ENCODE measurements at regions not wholly inside any gene's neighbourhood (a gene's known extent, or its start where the extent isn't known, plus 50 kb on each side); places are given as distances from the start of the nearest gene placed in this dataset.

- DNase-seq (ENCODE audit: low read depth in 2 of 2): no peak
Observed at GRCh38 chr2:236947896-236948295, 137.8 kb upstream of the COPS8 start.

GRCh38 chr2:236949089-236949905, 136.4 kb upstream of the COPS8 start:
- DNase-seq (ENCODE audit: low read depth in 2 of 2): no peak

- no peak for DNase-seq (ENCODE audit: low read depth in 2 of 2)
Observed at GRCh38 chr2:236951830-236952475, 133.7 kb upstream of the COPS8 start.

GRCh38 chr2:236954641-236955040, 131.0 kb upstream of the COPS8 start:
- DNase-seq (ENCODE audit: low read depth in 2 of 2): no peak

- DNase-seq (ENCODE audit: low read depth in 2 of 2): peak in 1 of 2 experiments; percentile 49
Observed at GRCh38 chr2:236955521-236956030, 130.1 kb upstream of the COPS8 start.

GRCh38 chr2:236956031-236956618, 129.6 kb upstream of the COPS8 start:
- no peak for DNase-seq (ENCODE audit: low read depth in 2 of 2)

- no peak for DNase-seq (ENCODE audit: low read depth in 2 of 2)
Observed at GRCh38 chr2:236956641-236957040, 129.0 kb upstream of the COPS8 start.

GRCh38 chr2:236959036-236959435, 126.7 kb upstream of the COPS8 start:
- DNase-seq (ENCODE audit: low read depth in 2 of 2): no peak

GRCh38 chr2:236959876-236960275, 125.8 kb upstream of the COPS8 start:
- no peak for DNase-seq (ENCODE audit: low read depth in 2 of 2)

GRCh38 chr2:236960531-236960930, 125.2 kb upstream of the COPS8 start:
- DNase-seq (ENCODE audit: low read depth in 2 of 2): no peak

- no peak for DNase-seq (ENCODE audit: low read depth in 2 of 2)
Observed at GRCh38 chr2:236962816-236963215, 122.9 kb upstream of the COPS8 start.

GRCh38 chr2:236963631-236964182, 122.0 kb upstream of the COPS8 start:
- no peak for DNase-seq (ENCODE audit: low read depth in 2 of 2)

- no peak for DNase-seq (ENCODE audit: low read depth in 2 of 2)
Observed at GRCh38 chr2:236964291-236964690, 121.4 kb upstream of the COPS8 start.

GRCh38 chr2:236965021-236965840, 120.5 kb upstream of the COPS8 start:
- DNase-seq (ENCODE audit: low read depth in 2 of 2): no peak

GRCh38 chr2:236965841-236966096, 119.9 kb upstream of the COPS8 start:
- DNase-seq (ENCODE audit: low read depth in 2 of 2): no peak

- DNase-seq (ENCODE audit: low read depth in 2 of 2): no peak
Observed at GRCh38 chr2:236967499-236967783, 118.2 kb upstream of the COPS8 start.

GRCh38 chr2:236968101-236968879, 117.4 kb upstream of the COPS8 start:
- no peak for DNase-seq (ENCODE audit: low read depth in 2 of 2)

- no peak for DNase-seq (ENCODE audit: low read depth in 2 of 2)
Observed at GRCh38 chr2:236968880-236969534, 116.7 kb upstream of the COPS8 start.

GRCh38 chr2:236969767-236970655, 115.7 kb upstream of the COPS8 start:
- DNase-seq (ENCODE audit: low read depth in 2 of 2): no peak

- peak; percentile 46 to 51 for DNase-seq (ENCODE audit: low read depth in 2 of 2)
Observed at GRCh38 chr2:236970656-236971010, 115.1 kb upstream of the COPS8 start.

Measured in fibroblast of skin of left quadriceps (primary cell).